ENCODE measurements at regions not wholly inside any gene's neighbourhood (a gene's known extent, or its start where the extent isn't known, plus 50 kb on each side); places are given as distances from the start of the nearest gene placed in this dataset.
"Not testable (repeated sequence)": the region's sequence is repeated elsewhere in the genome, so short reads cannot be mapped to it uniquely, and the experiment has no call there.

- intact Hi-C loops (cut with DNase I, micrococcal nuclease), result no loop called here
- ATAC-seq, result no peak
- Mint-ChIP-seq H3K4me3 (no peak overlapping the region), H3K36me3 (ENCODE audit: low read depth) (no peaks in the 10 kb centered on the region), H3K27me3 (peaks cover 21% of the 10 kb centered on the region), H3K4me1 (peaks cover 27% of the 10 kb centered on the region), H3K27ac (peak overlapping the region; percentile 5), H3K9me3 (ENCODE audit: low read depth) (no peaks in the 10 kb centered on the region)
- CTCF ChIA-PET, result interaction anchor here (1.0 kb wide), 1 partner anchor 164 kb away, joined by 4 read pairs; no protein-coding TSS in a partner anchor
- POLR2A ChIA-PET, result no interaction called here
- no peak for DNase-seq
These were observed 349.1 kb downstream of the ANAPC1 start for GRCh38 chr2:111534910-111535352.

DNA sequence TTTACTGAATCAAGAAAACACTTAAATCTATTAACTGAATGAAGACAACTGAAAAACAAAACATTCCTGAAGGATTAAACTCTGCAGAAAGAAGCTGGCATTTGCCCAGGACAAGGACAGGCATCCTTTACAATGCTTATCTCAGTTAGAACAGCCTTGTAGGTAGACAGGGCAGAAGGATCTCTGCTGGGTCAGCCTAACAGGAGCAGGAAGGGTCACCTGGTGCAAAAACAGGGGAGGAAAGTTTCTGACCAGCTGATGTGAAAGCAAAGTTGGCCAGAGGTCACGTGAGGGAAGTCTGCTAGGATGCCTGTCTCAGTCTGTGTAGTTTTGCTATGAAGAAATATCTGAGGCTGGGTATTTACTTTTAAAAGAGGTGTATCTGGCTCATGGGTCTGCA lies 348.6 kb downstream of the ANAPC1 start:
- H3K4me3 Mint-ChIP-seq, result no peak overlapping the region
- peak overlapping the region; percentile 5 for H3K27ac Mint-ChIP-seq
- no peaks in the 10 kb centered on the region for H3K36me3 Mint-ChIP-seq (ENCODE audit: low read depth)
- ChIA-PET CTCF (interaction anchor here (1.0 kb wide), 1 partner anchor 163 kb away, joined by 4 read pairs; no protein-coding TSS in a partner anchor), POLR2A (no interaction called here)
- H3K9me3 Mint-ChIP-seq (ENCODE audit: low read depth), result no peaks in the 10 kb centered on the region
- intact Hi-C loops (cut with DNase I, micrococcal nuclease), result no loop called here
- DNase-seq (no peak), ATAC-seq (no peak)
- H3K4me1 Mint-ChIP-seq, result peaks cover 25% of the 10 kb centered on the region
- peaks cover 21% of the 10 kb centered on the region for H3K27me3 Mint-ChIP-seq

DNA sequence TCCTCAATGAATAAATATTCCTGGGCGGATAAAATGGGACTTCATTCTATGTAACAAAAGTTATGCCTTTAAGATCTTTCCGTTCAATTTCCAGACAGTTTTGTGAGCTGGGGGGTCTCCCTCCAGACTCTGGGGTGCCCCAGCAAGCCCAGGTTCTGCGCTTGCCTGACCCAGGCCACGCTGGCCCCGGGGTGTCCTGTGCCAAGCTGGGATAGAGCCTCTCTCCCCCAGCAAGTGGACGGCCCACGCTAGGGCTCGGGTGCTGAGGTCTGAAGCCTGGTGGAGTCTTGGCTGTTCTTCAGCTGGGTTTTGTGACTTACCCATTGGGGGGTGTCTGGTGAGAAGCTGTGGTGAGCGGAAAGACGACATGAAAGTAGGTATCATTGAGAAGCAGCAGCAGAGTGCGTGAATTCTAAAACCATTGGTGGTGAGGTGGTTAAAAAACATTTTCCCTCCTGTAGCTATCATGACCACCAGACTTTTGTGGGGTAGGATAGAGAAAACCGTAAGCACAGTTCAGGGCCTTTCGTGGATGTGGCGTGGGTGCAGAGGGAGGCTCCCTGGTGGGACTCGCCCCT lies 346.8 kb downstream of the ANAPC1 start:
- Mint-ChIP-seq H3K9me3 (ENCODE audit: low read depth) (no peaks in the 10 kb centered on the region), H3K27ac (no peak overlapping the region), H3K4me3 (no peak overlapping the region), H3K4me1 (peaks cover 23% of the 10 kb centered on the region), H3K27me3 (peaks cover 21% of the 10 kb centered on the region), H3K36me3 (ENCODE audit: low read depth) (no peaks in the 10 kb centered on the region)
- ChIA-PET CTCF (interaction anchor here (0.6 to 0.7 kb wide), 2 partner anchors 494 to 525 kb away, joined by 3 read pairs; no protein-coding TSS in a partner anchor), POLR2A (interaction anchor here (0.6 kb wide), 1 partner anchor 169 kb away, joined by 3 read pairs; no protein-coding TSS in a partner anchor)
- intact Hi-C loops (cut with DNase I, micrococcal nuclease), result no loop called here
- ATAC-seq, result no peak
- no peak for DNase-seq

DNA sequence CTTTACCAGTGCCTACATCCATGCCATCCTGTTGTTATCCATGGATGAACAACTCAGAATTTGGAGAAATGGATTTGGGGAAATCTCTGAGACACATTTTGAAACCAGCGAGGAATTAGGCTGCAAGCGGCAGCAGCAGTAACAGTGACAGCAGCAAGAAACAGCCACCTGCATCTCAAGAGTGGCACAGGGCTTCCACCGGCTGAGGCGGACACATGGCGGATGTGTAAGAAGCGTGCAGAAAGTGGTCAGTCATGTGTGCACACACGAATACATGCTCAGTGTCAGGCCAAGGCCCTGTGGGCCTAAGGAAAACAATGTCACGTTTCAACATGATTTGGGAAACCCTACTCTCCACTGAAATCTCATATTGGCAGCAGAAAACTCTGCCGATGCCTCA lies 344.0 kb downstream of the ANAPC1 start:
- H3K4me3 Mint-ChIP-seq; POLR2A ChIA-PET; H3K9me3 Mint-ChIP-seq (ENCODE audit: low read depth); H3K27ac Mint-ChIP-seq; H3K36me3 Mint-ChIP-seq (ENCODE audit: low read depth); H3K4me1 Mint-ChIP-seq; DNase-seq; CTCF ChIA-PET; intact Hi-C loops (cut with DNase I, micrococcal nuclease); ATAC-seq: not testable (repeated sequence)
- peaks cover 21% of the 10 kb centered on the region for H3K27me3 Mint-ChIP-seq

- H3K9me3 Mint-ChIP-seq (ENCODE audit: low read depth); ATAC-seq; H3K27me3 Mint-ChIP-seq; H3K4me1 Mint-ChIP-seq; intact Hi-C loops (cut with DNase I, micrococcal nuclease); H3K27ac Mint-ChIP-seq; H3K36me3 Mint-ChIP-seq (ENCODE audit: low read depth); POLR2A ChIA-PET; DNase-seq; CTCF ChIA-PET; H3K4me3 Mint-ChIP-seq: not testable (repeated sequence)
These were observed 341.7 kb downstream of the ANAPC1 start for GRCh38 chr2:111542120-111542774.

GRCh38 chr2:111544006-111544405 lies 340.0 kb downstream of the ANAPC1 start:
- POLR2A ChIA-PET, DNase-seq: not testable (repeated sequence)

DNA sequence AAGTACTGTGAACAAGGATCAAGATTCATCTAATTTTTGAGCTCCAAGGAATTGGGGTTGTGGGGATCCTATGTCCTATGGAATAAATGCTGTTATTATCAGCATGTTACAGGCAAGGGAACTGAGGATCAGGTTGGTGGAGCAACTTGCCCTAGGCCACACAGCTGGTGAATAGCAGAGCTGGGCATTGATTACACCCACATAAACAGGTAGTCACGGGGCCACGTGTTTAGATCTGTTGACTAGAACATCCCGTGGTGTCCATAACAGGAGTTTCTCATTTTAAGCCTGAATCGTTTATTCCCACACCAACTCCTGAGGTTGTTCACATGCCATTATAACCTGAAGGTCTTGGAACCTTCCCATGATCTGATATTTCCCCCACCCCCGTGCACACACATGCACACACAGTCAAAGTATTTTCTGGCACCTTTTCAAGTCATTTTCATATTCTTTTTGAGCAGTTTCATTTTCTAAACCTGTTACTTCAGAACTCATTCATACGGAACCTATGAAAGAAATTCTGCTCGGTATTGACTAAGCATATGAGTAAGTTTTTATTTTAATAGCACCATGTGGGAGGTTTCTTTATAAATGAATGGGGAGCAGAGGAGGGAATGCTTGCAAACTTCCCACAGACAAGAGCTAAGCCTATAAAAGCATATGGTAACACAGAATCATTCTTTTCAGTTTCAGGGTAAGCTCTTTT lies 338.1 kb downstream of the ANAPC1 start:
- H3K4me1 Mint-ChIP-seq; CTCF ChIA-PET; H3K27ac Mint-ChIP-seq; intact Hi-C loops (cut with DNase I, micrococcal nuclease); POLR2A ChIA-PET; H3K27me3 Mint-ChIP-seq; H3K9me3 Mint-ChIP-seq (ENCODE audit: low read depth); H3K4me3 Mint-ChIP-seq; H3K36me3 Mint-ChIP-seq (ENCODE audit: low read depth): not testable (repeated sequence)
- ATAC-seq (peak; percentile 80), DNase-seq (peak; percentile 34)

More at GRCh38 chr2:111544006-111544405, 340.0 kb downstream of the ANAPC1 start:
- CTCF ChIA-PET; ATAC-seq; H3K36me3 Mint-ChIP-seq (ENCODE audit: low read depth); H3K27ac Mint-ChIP-seq; intact Hi-C loops (cut with DNase I, micrococcal nuclease); H3K9me3 Mint-ChIP-seq (ENCODE audit: low read depth); H3K27me3 Mint-ChIP-seq; H3K4me3 Mint-ChIP-seq; H3K4me1 Mint-ChIP-seq: not testable (repeated sequence)

- H3K4me1 Mint-ChIP-seq; POLR2A ChIA-PET; H3K4me3 Mint-ChIP-seq; CTCF ChIA-PET; intact Hi-C loops (cut with DNase I, micrococcal nuclease); H3K36me3 Mint-ChIP-seq (ENCODE audit: low read depth); H3K27ac Mint-ChIP-seq; H3K9me3 Mint-ChIP-seq (ENCODE audit: low read depth); H3K27me3 Mint-ChIP-seq: not testable (repeated sequence)
- peak; percentile 47 for DNase-seq
- ATAC-seq, result peak; percentile 67
These were observed 337.4 kb downstream of the ANAPC1 start for GRCh38 chr2:111546578-111546977.

DNA sequence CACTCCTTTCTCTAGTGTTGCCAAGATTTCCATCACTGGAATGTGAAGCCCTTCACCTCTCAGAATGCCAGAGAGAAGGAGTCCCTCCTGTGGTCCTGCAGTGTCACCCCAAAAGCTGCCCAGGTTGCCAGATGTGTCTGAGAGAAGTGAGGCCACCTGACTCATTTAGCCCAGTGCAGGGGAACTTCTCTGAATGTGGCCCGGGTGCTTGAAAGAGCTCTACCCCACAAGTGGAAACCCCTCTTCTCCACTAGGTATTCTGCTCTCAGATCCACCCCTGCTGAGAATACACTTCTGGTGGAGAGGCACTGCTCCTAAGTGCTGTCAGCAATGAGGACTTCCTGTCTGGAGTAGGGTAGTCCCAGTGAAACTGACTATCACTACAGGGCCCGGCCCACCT lies 334.8 kb downstream of the ANAPC1 start:
- H3K27ac Mint-ChIP-seq; DNase-seq; H3K9me3 Mint-ChIP-seq (ENCODE audit: low read depth); H3K27me3 Mint-ChIP-seq; CTCF ChIA-PET; intact Hi-C loops (cut with DNase I, micrococcal nuclease); POLR2A ChIA-PET; H3K36me3 Mint-ChIP-seq (ENCODE audit: low read depth); H3K4me1 Mint-ChIP-seq; H3K4me3 Mint-ChIP-seq: not testable (repeated sequence)
- peak; percentile 28 for ATAC-seq

- ATAC-seq; H3K27me3 Mint-ChIP-seq; H3K36me3 Mint-ChIP-seq (ENCODE audit: low read depth); H3K4me1 Mint-ChIP-seq; H3K27ac Mint-ChIP-seq; H3K9me3 Mint-ChIP-seq (ENCODE audit: low read depth); POLR2A ChIA-PET; H3K4me3 Mint-ChIP-seq; CTCF ChIA-PET; DNase-seq; intact Hi-C loops (cut with DNase I, micrococcal nuclease): not testable (repeated sequence)
These were observed 332.6 kb downstream of the ANAPC1 start for GRCh38 chr2:111551428-111551827.

GRCh38 chr2:111552625-111553024 lies 331.4 kb downstream of the ANAPC1 start:
- POLR2A ChIA-PET; CTCF ChIA-PET; H3K9me3 Mint-ChIP-seq (ENCODE audit: low read depth); ATAC-seq; H3K27me3 Mint-ChIP-seq; H3K36me3 Mint-ChIP-seq (ENCODE audit: low read depth); H3K27ac Mint-ChIP-seq; H3K4me1 Mint-ChIP-seq; H3K4me3 Mint-ChIP-seq; DNase-seq; intact Hi-C loops (cut with DNase I, micrococcal nuclease): not testable (repeated sequence)

- H3K36me3 Mint-ChIP-seq (ENCODE audit: low read depth); DNase-seq; CTCF ChIA-PET; H3K27me3 Mint-ChIP-seq; H3K4me1 Mint-ChIP-seq; H3K9me3 Mint-ChIP-seq (ENCODE audit: low read depth); H3K27ac Mint-ChIP-seq; H3K4me3 Mint-ChIP-seq; intact Hi-C loops (cut with DNase I, micrococcal nuclease); POLR2A ChIA-PET; ATAC-seq: not testable (repeated sequence)
These were observed 324.7 kb downstream of the ANAPC1 start for GRCh38 chr2:111559301-111559700.

Measured in activated CD4-positive, alpha-beta T cell treated with anti-CD3 and anti-CD28 coated beads for 36 hours (primary cell).